GM18858 (cell line): ENCODE measurements at regions not wholly inside any gene's neighbourhood (a gene's known extent, or its start where the extent isn't known, plus 50 kb on each side); places are given as distances from the start of the nearest gene placed in this dataset.

Source experiments
- ATAC-seq: cut with Tn5 transposase; IDR thresholded peaks from one replicate; pipeline ENCODE4 v1.9.1; 2021; ENCODE audit not compliant: unreplicated experiment

GRCh38 chr13:53200498-53201453, 172.2 kb downstream of the OLFM4 start:
- no peak for ATAC-seq

GRCh38 chr13:53201454-53202225, 173.0 kb downstream of the OLFM4 start:
- no peak for ATAC-seq

- ATAC-seq, result no peak
These were observed 176.0 kb downstream of the OLFM4 start for GRCh38 chr13:53204598-53204997.

- no peak for ATAC-seq
These were observed 177.8 kb downstream of the OLFM4 start for GRCh38 chr13:53206455-53206854.

- no peak for ATAC-seq
These were observed 178.9 kb downstream of the OLFM4 start for GRCh38 chr13:53207556-53207955.

GRCh38 chr13:53214433-53214832, 185.8 kb downstream of the OLFM4 start:
- no peak for ATAC-seq

GRCh38 chr13:53215563-53215962, 186.9 kb downstream of the OLFM4 start:
- ATAC-seq, result no peak

GRCh38 chr13:53216773-53217172, 188.2 kb downstream of the OLFM4 start:
- no peak for ATAC-seq

GRCh38 chr13:53217194-53217593, 188.6 kb downstream of the OLFM4 start:
- ATAC-seq, result no peak

GRCh38 chr13:53220038-53220437, 191.4 kb downstream of the OLFM4 start:
- ATAC-seq, result no peak

- ATAC-seq, result no peak
These were observed 209.1 kb downstream of the OLFM4 start for GRCh38 chr13:53237696-53238095.

GRCh38 chr13:53238261-53238660, 209.6 kb downstream of the OLFM4 start:
- ATAC-seq, result no peak

- no peak for ATAC-seq
These were observed 211.9 kb downstream of the OLFM4 start for GRCh38 chr13:53240401-53241025.

- no peak for ATAC-seq
These were observed 213.3 kb downstream of the OLFM4 start for GRCh38 chr13:53241891-53242348.

- ATAC-seq, result no peak
These were observed 220.6 kb downstream of the OLFM4 start for GRCh38 chr13:53249236-53249635.

- peak; percentile 93 for ATAC-seq
These were observed 221.8 kb downstream of the OLFM4 start for GRCh38 chr13:53250272-53250875.

- no peak for ATAC-seq
These were observed 222.4 kb downstream of the OLFM4 start for GRCh38 chr13:53250977-53251376.

GRCh38 chr13:53254500-53254899, 225.9 kb downstream of the OLFM4 start:
- ATAC-seq, result no peak

GRCh38 chr13:53255795-53256194, 227.2 kb downstream of the OLFM4 start:
- no peak for ATAC-seq

- no peak for ATAC-seq
These were observed 232.0 kb downstream of the OLFM4 start for GRCh38 chr13:53260594-53260993.
